ENCODE measurements at regions not wholly inside any gene's neighbourhood (a gene's known extent, or its start where the extent isn't known, plus 50 kb on each side); places are given as distances from the start of the nearest gene placed in this dataset.
A peak's percentile ranks its signal among the peaks of the same experiment; 100 is the strongest.
"Not testable (repeated sequence)": the region's sequence is repeated elsewhere in the genome, so short reads cannot be mapped to it uniquely, and the experiment has no call there.

GRCh38 chr6:27187231-27188060 is 60.1 kb upstream of the PRSS16 start:
- DNase-seq (ENCODE audit: low read depth, low spot score), result no peak

- peak; percentile 82 for DNase-seq (ENCODE audit: low read depth, low spot score)
Measured at GRCh38 chr6:27188061-27188884, 59.2 kb upstream of the PRSS16 start.

- DNase-seq (ENCODE audit: low read depth, low spot score), result peak; percentile 90
Measured at GRCh38 chr6:27188885-27189418, 58.5 kb upstream of the PRSS16 start.

GRCh38 chr6:27190126-27190525 is 57.4 kb upstream of the PRSS16 start:
- no peak for DNase-seq (ENCODE audit: low read depth, low spot score)

GRCh38 chr6:27194453-27194852 is 53.0 kb upstream of the PRSS16 start:
- not testable (repeated sequence) for DNase-seq (ENCODE audit: low read depth, low spot score)

GRCh38 chr6:27195547-27195946 is 52.0 kb upstream of the PRSS16 start:
- DNase-seq (ENCODE audit: low read depth, low spot score), result not testable (repeated sequence)
